ENCODE measurements at regions not wholly inside any gene's neighbourhood (a gene's known extent, or its start where the extent isn't known, plus 50 kb on each side); places are given as distances from the start of the nearest gene placed in this dataset.

- POLR2A ChIA-PET = no interaction called here
- CTCF ChIA-PET = no interaction called here
- TF ChIP-seq, protein P1, sequence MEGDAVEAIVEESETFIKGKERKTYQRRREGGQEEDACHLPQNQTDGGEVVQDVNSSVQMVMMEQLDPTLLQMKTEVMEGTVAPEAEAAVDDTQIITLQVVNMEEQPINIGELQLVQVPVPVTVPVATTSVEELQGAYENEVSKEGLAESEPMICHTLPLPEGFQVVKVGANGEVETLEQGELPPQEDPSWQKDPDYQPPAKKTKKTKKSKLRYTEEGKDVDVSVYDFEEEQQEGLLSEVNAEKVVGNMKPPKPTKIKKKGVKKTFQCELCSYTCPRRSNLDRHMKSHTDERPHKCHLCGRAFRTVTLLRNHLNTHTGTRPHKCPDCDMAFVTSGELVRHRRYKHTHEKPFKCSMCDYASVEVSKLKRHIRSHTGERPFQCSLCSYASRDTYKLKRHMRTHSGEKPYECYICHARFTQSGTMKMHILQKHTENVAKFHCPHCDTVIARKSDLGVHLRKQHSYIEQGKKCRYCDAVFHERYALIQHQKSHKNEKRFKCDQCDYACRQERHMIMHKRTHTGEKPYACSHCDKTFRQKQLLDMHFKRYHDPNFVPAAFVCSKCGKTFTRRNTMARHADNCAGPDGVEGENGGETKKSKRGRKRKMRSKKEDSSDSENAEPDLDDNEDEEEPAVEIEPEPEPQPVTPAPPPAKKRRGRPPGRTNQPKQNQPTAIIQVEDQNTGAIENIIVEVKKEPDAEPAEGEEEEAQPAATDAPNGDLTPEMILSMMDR (IDR thresholded peaks at IDR 0.05; ENCODE audit: insufficient read depth, low read length, missing control alignments) = no peak
- H3K4me3 ChIP-seq (ENCODE audit: low read depth, low read length) = no peak overlapping the region
- DNase-seq (ENCODE audit: low read depth, low spot score) = no peak
These were observed 208.8 kb upstream of the IRX2 start for GRCh38 chr5:2960294-2960693.

GRCh38 chr5:2958976-2959375 is 207.5 kb upstream of the IRX2 start:
- TF ChIP-seq, protein P1 (IDR thresholded peaks at IDR 0.05; ENCODE audit: insufficient read depth, low read length, missing control alignments) = no peak
- ChIA-PET CTCF (no interaction called here), POLR2A (no interaction called here)
- no peak overlapping the region for H3K4me3 ChIP-seq (ENCODE audit: low read depth, low read length)
- DNase-seq (ENCODE audit: low read depth, low spot score) = no peak

DNA sequence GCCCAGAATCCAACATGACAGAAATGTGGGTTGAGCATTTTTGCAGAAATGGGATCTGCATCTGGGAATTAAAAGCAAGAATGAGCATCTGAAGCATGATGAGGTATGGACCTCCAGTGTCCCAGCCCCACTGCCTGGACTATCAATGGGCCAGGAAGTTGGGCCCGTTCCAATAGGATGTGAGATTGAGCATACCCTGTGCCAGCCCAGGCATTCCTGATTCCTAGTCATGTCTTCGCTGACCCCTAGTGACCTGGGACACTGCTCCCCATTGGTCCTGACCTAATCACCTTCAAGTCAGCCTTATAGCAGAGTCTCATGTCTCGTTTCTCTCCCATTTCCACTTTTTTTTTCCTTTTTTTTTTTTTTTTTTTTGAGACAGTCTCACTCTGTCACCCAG is 197.4 kb upstream of the IRX2 start:
- TF ChIP-seq, protein P1 (IDR thresholded peaks at IDR 0.05; ENCODE audit: insufficient read depth, low read length, missing control alignments) = no peak
- ChIA-PET CTCF (no interaction called here), POLR2A (no interaction called here)
- no peak for DNase-seq (ENCODE audit: low read depth, low spot score)
- H3K4me3 ChIP-seq (ENCODE audit: low read depth, low read length) = no peak overlapping the region

DNA sequence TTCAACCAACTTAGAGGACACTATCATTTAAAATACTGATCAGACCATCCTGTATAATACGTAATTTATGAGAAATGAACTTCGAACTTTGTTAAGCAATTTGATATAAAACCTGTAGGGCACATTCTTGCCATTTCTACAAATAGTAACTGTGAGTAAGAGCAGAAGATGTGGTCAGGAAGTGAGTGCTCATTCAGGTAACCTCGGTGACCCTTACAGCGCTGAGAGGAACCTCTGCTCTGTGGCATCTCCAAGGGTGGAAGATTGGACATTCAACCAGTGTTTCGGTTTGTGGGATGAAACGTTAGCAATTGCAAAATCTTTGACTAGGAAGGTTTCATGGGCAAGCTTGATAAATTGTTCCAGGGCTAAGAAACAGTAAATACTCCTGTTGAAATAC is 194.8 kb upstream of the IRX2 start:
- CTCF ChIA-PET = no interaction called here
- H3K4me3 ChIP-seq (ENCODE audit: low read depth, low read length) = no peak overlapping the region
- DNase-seq (ENCODE audit: low read depth, low spot score) = no peak
- TF ChIP-seq, protein P1 (IDR thresholded peaks at IDR 0.05; ENCODE audit: insufficient read depth, low read length, missing control alignments) = no peak
- POLR2A ChIA-PET = no interaction called here

- ChIA-PET CTCF (no interaction called here), POLR2A (no interaction called here)
- DNase-seq (ENCODE audit: low read depth, low spot score) = no peak
- TF ChIP-seq, protein P1 (IDR thresholded peaks at IDR 0.05; ENCODE audit: insufficient read depth, low read length, missing control alignments) = no peak
- H3K4me3 ChIP-seq (ENCODE audit: low read depth, low read length) = no peak overlapping the region
These were observed 184.9 kb upstream of the IRX2 start for GRCh38 chr5:2936413-2936812.

GRCh38 chr5:2929779-2930178 is 178.3 kb upstream of the IRX2 start:
- ChIA-PET CTCF (no interaction called here), POLR2A (no interaction called here)
- TF ChIP-seq, protein P1 (IDR thresholded peaks at IDR 0.05; ENCODE audit: insufficient read depth, low read length, missing control alignments) = no peak
- H3K4me3 ChIP-seq (ENCODE audit: low read depth, low read length) = no peak overlapping the region
- no peak for DNase-seq (ENCODE audit: low read depth, low spot score)
